Hepatocyte (in vitro differentiated cells): ENCODE measurements at regions not wholly inside any gene's neighbourhood (a gene's known extent, or its start where the extent isn't known, plus 50 kb on each side); places are given as distances from the start of the nearest gene placed in this dataset.

ENCODE experiments used
- CTCF ChIP-seq: fragments of 200-600 bp; sonication (generic); IDR thresholded peaks from 2 replicates; pipeline ENCODE4 v1.5.1; 2016; ENCODE audit warnings: antibody characterized with exemption, mild to moderate bottlenecking; ENCODE audit not compliant: poor library complexity
- EZH2 ChIP-seq: fragments of 200-600 bp; sonication (generic); IDR thresholded peaks from 2 replicates; pipeline ENCODE4 v1.6.1; 2016; ENCODE audit warnings: antibody characterized with exemption, mild to moderate bottlenecking, borderline replicate concordance

GRCh38 chr17:12538003-12538402, 127.7 kb upstream of the MYOCD start:
- TF ChIP-seq EZH2 (no peak), CTCF (no peak)
